HCT116 (cell line): ENCODE measurements at regions not wholly inside any gene's neighbourhood (a gene's known extent, or its start where the extent isn't known, plus 50 kb on each side); places are given as distances from the start of the nearest gene placed in this dataset.

Experiments used
- ATAC-seq: fragments of 200-7000 bp; cut with Tn5 transposase; 2 replicates; pipeline ENCODE4 v1.9.1; 2020; ENCODE audit warnings: mild to moderate bottlenecking, moderate library complexity
- BruUV-seq: library from RNA; stranded (reverse); fragments of 400-500 nt; replicated peaks from 2 replicates; lab custom pipeline; 2021; lab: Mats Ljungman, UMichigan
- CTCF ChIA-PET: fragments of 300-600 bp; sonication (Branson Sonifier 250); formaldehyde crosslinking; loops from one replicate; lab custom pipeline; 2021; ENCODE audit warnings: antibody characterized with exemption; lab: Charles Lee
- POLR2A ChIA-PET: fragments of 300-600, 350-600 bp; sonication (Branson Sonifier 250); formaldehyde crosslinking; loops from one replicate; lab custom pipeline; 2021; ENCODE audit warnings: antibody characterized with exemption; lab: Charles Lee
- RAD21 ChIA-PET, 2 experiments: fragments of 300-600 bp; sonication (Branson Sonifier 250); formaldehyde crosslinking; loops; one replicate each; lab custom pipeline; 2023; ENCODE audit warnings: low total read pairs in 2 of 2; ENCODE audit not compliant: uncharacterized antibody in 2 of 2, unreplicated experiment in 2 of 2, low non-redundant PET in 1 of 2; lab: Charles Lee
- DNase-seq: peaks from one replicate; pipeline ENCODE4 v3.0.0-alpha.2; 2010; ENCODE audit warnings: low read depth, low spot score
- H2AFZ ChIP-seq: fragments of 200-600 bp; shearing (Covaris generic), sonication (generic); 2 replicates; pipeline ENCODE4 v1.6.1; 2017; ENCODE audit warnings: low read depth, mixed run types, mixed read lengths, antibody characterized with exemption, low read length; ENCODE audit not compliant: poor library complexity, severe bottlenecking
- H3K27ac ChIP-seq: 2 replicates; pipeline ENCODE4 v1.5.1; 2012; ENCODE audit warnings: low read depth, low read length
- H3K27me3 ChIP-seq: fragments of 200-600 bp; sonication (generic); 2 replicates; pipeline ENCODE4 v1.6.1; 2016; ENCODE audit warnings: mixed run types, low read length, mixed read lengths; ENCODE audit not compliant: insufficient read depth
- H3K36me3 ChIP-seq, 2 experiments: fragments of 200-500 bp in 1 of 2; fragments of 200-600 bp in 1 of 2; sonication (Bioruptor generic) in 1 of 2; sonication (generic) in 1 of 2; 2 replicates each; pipeline versions ENCODE4 v1.5.1 to v1.6.1; 2014 to 2016; ENCODE audit warnings: low read length in 2 of 2, inconsistent platforms in 1 of 2, mixed read lengths in 1 of 2, mixed run types in 1 of 2; ENCODE audit not compliant: insufficient read depth in 2 of 2, control insufficient read depth in 1 of 2
- H3K4me1 ChIP-seq, 2 experiments: fragments of 200-600 bp in 1 of 2; sonication (generic) in 1 of 2; 2 replicates each; pipeline versions ENCODE4 v1.5.1 to v1.6.1; 2012 to 2017; ENCODE audit warnings: low read length in 2 of 2, inconsistent platforms in 1 of 2, mild to moderate bottlenecking in 1 of 2, mixed read lengths in 1 of 2, mixed run types in 1 of 2, moderate library complexity in 1 of 2; ENCODE audit not compliant: insufficient read depth in 2 of 2, control insufficient read depth in 1 of 2
- H3K4me2 ChIP-seq: fragments of 200-600 bp; sonication (generic); 2 replicates; pipeline ENCODE4 v1.6.1; 2017; ENCODE audit warnings: mixed run types, low read length, mixed read lengths
- H3K4me3 ChIP-seq, 2 experiments: fragments of 200-600 bp in 1 of 2; sonication (generic) in 1 of 2; replicated peaks in 1 of 2; 2 replicates each; pipeline ENCODE4 v1.5.1; 2011 to 2016; ENCODE audit warnings: low read length in 2 of 2, control low read depth in 1 of 2, low read depth in 1 of 2, mild to moderate bottlenecking in 1 of 2, mixed read lengths in 1 of 2, mixed run types in 1 of 2
- H3K79me2 ChIP-seq: fragments of 200-600 bp; sonication (generic); 2 replicates; pipeline ENCODE4 v1.6.1; 2017; ENCODE audit warnings: mild to moderate bottlenecking, mixed run types, low read length, moderate library complexity, mixed read lengths; ENCODE audit not compliant: insufficient read depth
- H3K9ac ChIP-seq: fragments of 200-600 bp; sonication (generic); 2 replicates; pipeline ENCODE4 v1.6.1; 2016; ENCODE audit warnings: low read length, mixed read lengths
- H3K9me2 ChIP-seq: fragments of 200-600 bp; sonication (generic), shearing (Covaris generic); 2 replicates; pipeline ENCODE4 v1.6.1; 2017; ENCODE audit warnings: mixed run types, mild to moderate bottlenecking, moderate library complexity; ENCODE audit not compliant: insufficient read depth
- H3K9me3 ChIP-seq, 2 experiments: fragments of 200-500 bp in 1 of 2; fragments of 200-600 bp in 1 of 2; sonication (Bioruptor generic) in 1 of 2; sonication (generic) in 1 of 2; 2 replicates each; pipeline ENCODE4 v1.6.1; 2014 to 2017; ENCODE audit warnings: low read length in 2 of 2, mixed read lengths in 2 of 2, inconsistent platforms in 1 of 2, low read depth in 1 of 2, mild to moderate bottlenecking in 1 of 2, mixed run types in 1 of 2, moderate library complexity in 1 of 2; ENCODE audit not compliant: control insufficient read depth in 1 of 2, insufficient read depth in 1 of 2
- H4K20me1 ChIP-seq: fragments of 200-600 bp; sonication (generic), shearing (Covaris generic); 2 replicates; pipeline ENCODE4 v1.6.1; 2017; ENCODE audit warnings: mixed run types, mild to moderate bottlenecking, moderate library complexity; ENCODE audit not compliant: insufficient read depth
- ZNF274 ChIP-seq: fragments of 200-500 bp; sonication (Bioruptor generic); IDR thresholded peaks from 2 replicates; pipeline ENCODE4 v1.6.1; 2014; ENCODE audit warnings: mild to moderate bottlenecking, low read depth, low read length, inconsistent platforms
- intact Hi-C: fragments of 100-400 bp; cut with micrococcal nuclease; formaldehyde crosslinking; loops from 2 replicates; pipeline ENCODE4 v1.10.0; 2022
- TF ChIP-seq, protein P1 (sequence below): IDR thresholded peaks from 2 replicates; pipeline ENCODE4 v1.6.1; 2012; ENCODE audit warnings: low read depth

GRCh38 chr4:22003878-22004277, 55.3 kb upstream of the KCNIP4 start:
- no peak overlapping the region for H3K27ac ChIP-seq
- ATAC-seq (no peak), DNase-seq (no peak)
- H3K9me2 ChIP-seq = no peaks in the 10 kb centered on the region
- no peak overlapping the region for H3K4me2 ChIP-seq
- H2AFZ ChIP-seq = no peak overlapping the region
- intact Hi-C loops = no loop called here
- ChIA-PET CTCF (no interaction called here), RAD21 (no interaction called here), POLR2A (no interaction called here)
- TF ChIP-seq, protein P1, sequence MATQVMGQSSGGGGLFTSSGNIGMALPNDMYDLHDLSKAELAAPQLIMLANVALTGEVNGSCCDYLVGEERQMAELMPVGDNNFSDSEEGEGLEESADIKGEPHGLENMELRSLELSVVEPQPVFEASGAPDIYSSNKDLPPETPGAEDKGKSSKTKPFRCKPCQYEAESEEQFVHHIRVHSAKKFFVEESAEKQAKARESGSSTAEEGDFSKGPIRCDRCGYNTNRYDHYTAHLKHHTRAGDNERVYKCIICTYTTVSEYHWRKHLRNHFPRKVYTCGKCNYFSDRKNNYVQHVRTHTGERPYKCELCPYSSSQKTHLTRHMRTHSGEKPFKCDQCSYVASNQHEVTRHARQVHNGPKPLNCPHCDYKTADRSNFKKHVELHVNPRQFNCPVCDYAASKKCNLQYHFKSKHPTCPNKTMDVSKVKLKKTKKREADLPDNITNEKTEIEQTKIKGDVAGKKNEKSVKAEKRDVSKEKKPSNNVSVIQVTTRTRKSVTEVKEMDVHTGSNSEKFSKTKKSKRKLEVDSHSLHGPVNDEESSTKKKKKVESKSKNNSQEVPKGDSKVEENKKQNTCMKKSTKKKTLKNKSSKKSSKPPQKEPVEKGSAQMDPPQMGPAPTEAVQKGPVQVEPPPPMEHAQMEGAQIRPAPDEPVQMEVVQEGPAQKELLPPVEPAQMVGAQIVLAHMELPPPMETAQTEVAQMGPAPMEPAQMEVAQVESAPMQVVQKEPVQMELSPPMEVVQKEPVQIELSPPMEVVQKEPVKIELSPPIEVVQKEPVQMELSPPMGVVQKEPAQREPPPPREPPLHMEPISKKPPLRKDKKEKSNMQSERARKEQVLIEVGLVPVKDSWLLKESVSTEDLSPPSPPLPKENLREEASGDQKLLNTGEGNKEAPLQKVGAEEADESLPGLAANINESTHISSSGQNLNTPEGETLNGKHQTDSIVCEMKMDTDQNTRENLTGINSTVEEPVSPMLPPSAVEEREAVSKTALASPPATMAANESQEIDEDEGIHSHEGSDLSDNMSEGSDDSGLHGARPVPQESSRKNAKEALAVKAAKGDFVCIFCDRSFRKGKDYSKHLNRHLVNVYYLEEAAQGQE = 0 out of 2 replicates have a peak, but pooled peaks have one; percentile 2
- no peak for TF ChIP-seq ZNF274
- no peak overlapping the region for H3K4me3 ChIP-seq
- BruUV-seq = no TSS peak
- no peaks in the 10 kb centered on the region; a peak in 1 of 4 replicates for H3K9me3 ChIP-seq
- no peak overlapping the region for H3K9ac ChIP-seq
- no peaks in the 10 kb centered on the region for H3K36me3 ChIP-seq
- H3K27me3 ChIP-seq = no peaks in the 10 kb centered on the region
- H3K79me2 ChIP-seq = no peaks in the 10 kb centered on the region
- H3K4me1 ChIP-seq = no peaks in the 10 kb centered on the region
- no peaks in the 10 kb centered on the region for H4K20me1 ChIP-seq
